Choroid plexus epithelial cell (primary cell): ENCODE measurements at regions not wholly inside any gene's neighbourhood (a gene's known extent, or its start where the extent isn't known, plus 50 kb on each side); places are given as distances from the start of the nearest gene placed in this dataset.

Experiments
- DNase-seq: peaks from one replicate; pipeline ENCODE4 v3.0.0-alpha.2; 2010; ENCODE audit warnings: low read depth
- H3K4me3 ChIP-seq: 2 replicates; pipeline ENCODE4 v1.5.1; 2011; ENCODE audit warnings: low read depth, mild to moderate bottlenecking, control low read depth, low read length, moderate library complexity
- TF ChIP-seq, protein P1 (sequence below): conservative IDR thresholded peaks from 2 replicates; pipeline ENCODE4 v1.5.1; 2011; ENCODE audit warnings: low read depth, mild to moderate bottlenecking, control low read depth, inconsistent platforms, low read length, moderate library complexity

DNA sequence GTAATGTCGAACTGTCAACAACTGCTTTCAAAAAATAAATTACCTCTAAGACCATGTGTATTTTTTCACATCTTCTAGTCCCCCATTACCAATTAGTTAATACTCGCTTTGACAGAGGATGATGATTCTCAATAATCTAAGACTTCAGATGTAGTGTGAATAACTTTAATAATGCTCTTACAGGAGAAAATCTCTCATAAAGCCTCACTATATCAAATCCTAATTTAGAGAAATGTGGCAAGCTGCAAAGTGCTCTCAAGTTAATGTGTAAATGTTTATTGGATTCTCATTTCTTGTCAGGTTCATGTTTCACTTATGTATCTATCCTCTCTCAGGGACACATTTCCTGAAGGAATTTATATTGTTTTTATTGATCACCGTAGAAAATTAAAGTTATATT, 223.9 kb downstream of the CDH7 start:
- TF ChIP-seq, protein P1, sequence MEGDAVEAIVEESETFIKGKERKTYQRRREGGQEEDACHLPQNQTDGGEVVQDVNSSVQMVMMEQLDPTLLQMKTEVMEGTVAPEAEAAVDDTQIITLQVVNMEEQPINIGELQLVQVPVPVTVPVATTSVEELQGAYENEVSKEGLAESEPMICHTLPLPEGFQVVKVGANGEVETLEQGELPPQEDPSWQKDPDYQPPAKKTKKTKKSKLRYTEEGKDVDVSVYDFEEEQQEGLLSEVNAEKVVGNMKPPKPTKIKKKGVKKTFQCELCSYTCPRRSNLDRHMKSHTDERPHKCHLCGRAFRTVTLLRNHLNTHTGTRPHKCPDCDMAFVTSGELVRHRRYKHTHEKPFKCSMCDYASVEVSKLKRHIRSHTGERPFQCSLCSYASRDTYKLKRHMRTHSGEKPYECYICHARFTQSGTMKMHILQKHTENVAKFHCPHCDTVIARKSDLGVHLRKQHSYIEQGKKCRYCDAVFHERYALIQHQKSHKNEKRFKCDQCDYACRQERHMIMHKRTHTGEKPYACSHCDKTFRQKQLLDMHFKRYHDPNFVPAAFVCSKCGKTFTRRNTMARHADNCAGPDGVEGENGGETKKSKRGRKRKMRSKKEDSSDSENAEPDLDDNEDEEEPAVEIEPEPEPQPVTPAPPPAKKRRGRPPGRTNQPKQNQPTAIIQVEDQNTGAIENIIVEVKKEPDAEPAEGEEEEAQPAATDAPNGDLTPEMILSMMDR: no peak
- DNase-seq: no peak
- H3K4me3 ChIP-seq: no peak overlapping the region

DNA sequence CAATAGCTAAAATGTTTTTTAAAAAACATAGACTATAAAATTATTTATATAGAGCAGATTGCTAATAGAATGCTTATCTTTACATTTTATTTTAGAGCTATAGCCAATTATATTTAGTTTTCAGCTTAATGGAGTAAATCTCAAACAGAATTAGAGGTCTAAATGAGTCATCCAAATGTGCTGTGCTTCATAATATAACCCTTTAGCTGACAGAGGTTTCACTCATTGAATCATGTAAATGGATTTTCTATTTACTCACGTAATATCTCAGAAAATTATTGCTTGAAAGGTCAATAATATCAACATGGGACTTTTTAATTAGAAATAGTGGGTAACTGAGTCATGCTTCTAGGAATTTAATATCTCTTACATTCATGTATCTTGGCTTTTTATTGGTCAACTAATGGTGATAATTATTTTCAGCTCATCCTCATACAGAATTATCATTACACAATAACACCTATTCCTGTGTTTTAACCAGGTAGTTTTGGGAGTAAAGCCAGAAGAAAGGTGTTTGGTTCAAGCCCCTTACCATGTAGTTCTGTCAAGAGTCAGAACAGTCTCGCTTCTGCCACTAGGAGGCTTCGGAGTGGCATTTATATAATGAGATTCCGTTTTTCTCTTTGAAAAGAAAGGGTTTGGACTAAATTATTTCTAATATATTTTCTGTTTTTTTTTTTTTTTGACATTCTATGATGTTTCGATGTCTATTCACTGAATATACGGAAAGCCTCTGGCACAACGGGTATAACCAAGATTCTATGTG, 217.6 kb downstream of the CDH7 start:
- no peak for DNase-seq
- no peak overlapping the region for H3K4me3 ChIP-seq
- TF ChIP-seq, protein P1: peak; percentile 24

DNA sequence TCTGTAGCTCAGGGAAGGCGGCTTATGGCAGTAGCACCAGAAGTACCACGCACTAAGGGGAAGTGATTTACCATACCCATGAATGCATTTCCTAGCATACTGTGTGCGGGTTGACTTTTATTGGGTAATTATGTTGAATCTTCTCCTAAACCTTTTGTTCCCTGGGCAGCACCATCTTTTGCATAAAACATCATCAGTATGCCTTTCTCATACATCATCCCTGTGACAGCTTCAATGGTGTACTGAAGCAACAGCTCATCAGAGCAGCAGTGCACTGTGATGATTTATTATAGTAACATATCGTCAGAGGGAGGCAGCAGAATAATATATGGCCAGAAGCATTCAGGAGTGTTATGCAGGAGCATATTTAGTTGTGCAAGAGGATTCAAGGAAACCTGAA, 204.9 kb downstream of the CDH7 start:
- TF ChIP-seq, protein P1: no peak

DNA sequence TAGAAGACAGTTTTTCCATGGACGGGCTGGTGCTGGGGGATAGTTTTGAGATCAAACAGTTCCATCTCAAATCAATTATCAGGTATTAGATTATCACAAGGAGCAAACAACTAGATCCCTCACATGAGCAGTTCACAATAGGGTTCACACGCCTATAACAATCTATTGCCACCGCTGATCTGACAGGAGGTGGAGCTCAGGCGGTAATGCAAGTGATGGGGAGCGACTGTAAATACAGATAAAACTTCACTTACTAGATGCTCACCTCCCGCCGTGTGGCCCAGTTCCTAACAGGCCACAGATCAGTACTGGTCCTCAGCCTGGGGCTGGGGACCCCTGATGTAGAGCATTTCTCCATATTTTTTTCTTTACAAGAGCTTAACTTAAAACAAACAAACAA, 203.6 kb downstream of the CDH7 start:
- TF ChIP-seq, protein P1: no peak
- no peak overlapping the region for H3K4me3 ChIP-seq
- no peak for DNase-seq

More for the DNA sequence above, 204.9 kb downstream of the CDH7 start:
- no peak overlapping the region for H3K4me3 ChIP-seq
- no peak for DNase-seq

DNA sequence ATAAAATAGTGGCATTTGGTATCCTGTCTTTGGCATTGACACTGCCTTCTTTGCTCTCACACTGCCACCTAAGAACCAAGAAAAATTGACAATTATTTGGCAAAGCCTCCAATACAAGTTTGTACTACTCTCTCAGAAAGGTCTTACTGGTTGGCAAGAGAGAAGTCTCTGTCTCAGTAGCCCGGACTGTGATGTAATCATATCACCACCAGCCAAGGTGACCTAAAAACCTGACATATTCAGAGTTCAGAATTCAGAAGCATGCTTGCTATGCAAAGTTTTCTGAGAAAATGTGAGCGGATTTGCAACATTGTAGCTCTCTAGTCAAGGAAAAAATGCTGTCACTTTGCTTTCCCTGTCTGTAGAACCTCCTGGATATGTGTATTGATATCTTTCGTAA, 196.0 kb downstream of the CDH7 start:
- H3K4me3 ChIP-seq: no peak overlapping the region
- TF ChIP-seq, protein P1: no peak
- no peak for DNase-seq

DNA sequence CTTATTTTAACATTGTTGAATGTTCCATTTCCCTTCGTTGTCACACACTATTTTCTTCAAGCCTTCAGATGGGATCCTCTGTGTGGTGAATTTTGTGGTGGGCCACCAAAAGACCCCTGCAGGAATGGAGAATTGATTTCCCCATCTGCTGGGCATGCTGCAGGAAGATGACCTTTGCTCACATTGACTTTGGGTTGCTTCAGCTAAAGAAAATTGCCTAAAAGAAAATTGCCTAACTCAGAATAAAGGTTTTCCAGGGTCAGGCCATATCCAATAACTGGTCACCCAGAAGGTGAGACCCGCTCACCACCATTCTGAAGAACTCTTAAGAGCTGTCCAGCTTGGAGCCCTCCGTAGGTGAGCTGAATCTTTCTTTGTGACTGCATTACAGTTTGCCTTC, 192.5 kb downstream of the CDH7 start:
- TF ChIP-seq, protein P1: no peak
- no peak for DNase-seq
- no peak overlapping the region for H3K4me3 ChIP-seq

DNA sequence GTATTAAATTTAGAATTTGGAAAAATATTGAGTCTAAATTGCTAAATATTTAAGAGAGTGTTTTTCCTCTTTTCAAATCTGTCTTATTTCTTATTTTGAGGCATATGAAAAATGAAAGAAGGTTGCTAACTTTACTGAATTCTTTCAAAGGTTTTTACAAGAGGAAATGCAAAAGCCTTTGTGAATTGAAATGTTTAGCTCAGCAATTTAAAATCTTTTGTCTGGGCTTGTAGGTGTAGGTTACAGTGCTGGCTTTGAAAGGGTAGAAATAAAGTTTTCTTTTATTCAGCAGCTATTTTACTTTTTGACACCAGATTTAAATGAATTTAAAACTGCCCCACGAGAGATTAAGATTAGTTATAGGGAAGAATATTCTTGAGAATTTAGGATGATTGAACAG, 192.0 kb downstream of the CDH7 start:
- TF ChIP-seq, protein P1: no peak
- DNase-seq: no peak

More for the DNA sequence above, 192.0 kb downstream of the CDH7 start:
- H3K4me3 ChIP-seq: no peak overlapping the region
